Ascending aorta (tissue), 2 donors: ENCODE measurements at regions not wholly inside any gene's neighbourhood (a gene's known extent, or its start where the extent isn't known, plus 50 kb on each side); places are given as distances from the start of the nearest gene placed in this dataset.
A peak's percentile ranks its signal among the peaks of the same experiment; 100 is the strongest.

Experiments used
- DNase-seq, 2 donors: peaks; one replicate each; pipeline ENCODE4 v3.0.0-alpha.2; 2019; ENCODE audit warnings: low spot score in 2 of 2
- H3K27ac ChIP-seq, 2 donors: fragments of 200-600 bp; sonication (generic); one replicate each; pipeline ENCODE4 v1.5.1; 2016 to 2017; ENCODE audit warnings: mild to moderate bottlenecking in 1 of 2
- H3K27me3 ChIP-seq: fragments of 200-600 bp; sonication (generic); one replicate; pipeline ENCODE4 v1.5.1; 2017
- H3K36me3 ChIP-seq, 2 donors: fragments of 200-600 bp; sonication (generic); one replicate each; pipeline ENCODE4 v1.5.1; 2016
- H3K4me1 ChIP-seq, 2 donors: fragments of 200-600 bp; sonication (generic); one replicate each; pipeline ENCODE4 v1.5.1; 2016 to 2017; ENCODE audit warnings: mild to moderate bottlenecking in 1 of 2
- H3K4me3 ChIP-seq, 2 donors: fragments of 200-600 bp; sonication (generic); one replicate each; pipeline ENCODE4 v1.5.1; 2016 to 2017; ENCODE audit warnings: mild to moderate bottlenecking in 1 of 2
- H3K9me3 ChIP-seq, 2 donors: fragments of 200-600 bp; sonication (generic); one replicate each; pipeline ENCODE4 v1.5.1; 2016
- CTCF ChIP-seq, 3 experiments: fragments of 200-600 bp in 2 of 3; fragments of 450-650 bp in 1 of 3; sonication (generic) in 2 of 3; IDR thresholded peaks; one replicate each; pipeline ENCODE4 v1.5.1; 2016 to 2019; ENCODE audit warnings: antibody characterized with exemption in 3 of 3, mild to moderate bottlenecking in 1 of 3, moderate library complexity in 1 of 3
- intact Hi-C: fragments of 100-400 bp; cut with DNase I; formaldehyde crosslinking; loops from one replicate; pipeline ENCODE4 v1.15.1; 2023

GRCh38 chr11:70498976-70499801 lies 100.9 kb downstream of the CTTN start:
- Histone ChIP-seq H3K9me3 (no peaks in the 10 kb centered on the region), H3K27ac (no peak overlapping the region), H3K27me3 (no peaks in the 10 kb centered on the region), H3K4me3 (no peak overlapping the region), H3K4me1 (peaks cover 0 to 4% of the 10 kb centered on the region in 2 donors), H3K36me3 (no peaks in the 10 kb centered on the region)
- no peak for TF ChIP-seq CTCF (IDR thresholded peaks at IDR 0.05)
- DNase-seq: no peak
- intact Hi-C loops: loop anchor here (5.0 kb wide), 1 partner anchor 1113 kb away; no protein-coding TSS in a partner anchor

- peaks cover 0 to 4% of the 10 kb centered on the region in 2 donors for H3K4me1 ChIP-seq
- intact Hi-C loops: no loop called here
- no peaks in the 10 kb centered on the region for H3K9me3 ChIP-seq
- H3K27me3 ChIP-seq: no peaks in the 10 kb centered on the region
- H3K27ac ChIP-seq: peak overlapping the region in 1 of 2 donors; percentile 22
- no peaks in the 10 kb centered on the region for H3K36me3 ChIP-seq
- DNase-seq: no peak
- TF ChIP-seq CTCF (IDR thresholded peaks at IDR 0.05): no peak
- H3K4me3 ChIP-seq: no peak overlapping the region
Observed at GRCh38 chr11:70500076-70500847, 101.9 kb downstream of the CTTN start.

- peak in 1 of 2 donors; percentile 16 for DNase-seq
- Histone ChIP-seq H3K27ac (peak overlapping the region; percentile 2 to 22), H3K27me3 (no peaks in the 10 kb centered on the region), H3K36me3 (no peaks in the 10 kb centered on the region), H3K9me3 (no peaks in the 10 kb centered on the region), H3K4me1 (peaks cover 0 to 4% of the 10 kb centered on the region in 2 donors), H3K4me3 (no peak overlapping the region)
- no peak for TF ChIP-seq CTCF (IDR thresholded peaks at IDR 0.05)
- intact Hi-C loops: no loop called here
Observed at GRCh38 chr11:70501051-70501901, 102.9 kb downstream of the CTTN start.

- H3K27me3 ChIP-seq: no peaks in the 10 kb centered on the region
- DNase-seq: no peak
- no peaks in the 10 kb centered on the region for H3K9me3 ChIP-seq
- H3K36me3 ChIP-seq: no peaks in the 10 kb centered on the region
- intact Hi-C loops: no loop called here
- no peak for TF ChIP-seq CTCF (IDR thresholded peaks at IDR 0.05)
- H3K4me1 ChIP-seq: peaks cover 0 to 4% of the 10 kb centered on the region in 2 donors
- no peak overlapping the region for H3K27ac ChIP-seq
- H3K4me3 ChIP-seq: no peak overlapping the region
Observed at GRCh38 chr11:70501933-70502540, 103.7 kb downstream of the CTTN start.
